Keratinocyte (primary cell): ENCODE measurements at regions not wholly inside any gene's neighbourhood (a gene's known extent, or its start where the extent isn't known, plus 50 kb on each side); places are given as distances from the start of the nearest gene placed in this dataset.

Experiments used
- DNase-seq: peaks from one replicate; pipeline ENCODE4 v3.0.0-alpha.2; 2011; ENCODE audit warnings: low read depth, missing footprints, low spot score
- FAIRE-seq: peaks from 2 replicates; lab custom pipeline; 2011; peaks lifted over from hg19 to GRCh38; lab: Jason Lieb, UNC
- H2AFZ ChIP-seq: 2 replicates; pipeline ENCODE4 v1.6.0; 2012; ENCODE audit warnings: low read length, control low read depth, inconsistent platforms; ENCODE audit not compliant: control insufficient read depth
- H3K27ac ChIP-seq: 2 replicates; pipeline ENCODE4 v1.5.1; 2011; ENCODE audit warnings: low read length; ENCODE audit not compliant: control insufficient read depth, insufficient read depth
- H3K27me3 ChIP-seq: 3 replicates; pipeline ENCODE4 v1.6.0; 2011; ENCODE audit warnings: low read length; ENCODE audit not compliant: control insufficient read depth, insufficient read depth; ENCODE audit errors: extremely low read depth
- H3K36me3 ChIP-seq, 2 experiments: 2 replicates in 1 of 2; 3 replicates in 1 of 2; pipeline ENCODE4 v1.5.1; 2011; ENCODE audit warnings: low read length in 2 of 2, mild to moderate bottlenecking in 1 of 2; ENCODE audit not compliant: control insufficient read depth in 2 of 2, insufficient read depth in 2 of 2; ENCODE audit errors: extremely low read depth in 1 of 2
- H3K4me1 ChIP-seq: 3 replicates; pipeline ENCODE4 v1.5.1; 2011; ENCODE audit warnings: low read length; ENCODE audit not compliant: control insufficient read depth, insufficient read depth; ENCODE audit errors: extremely low read depth
- H3K4me2 ChIP-seq: 3 replicates; pipeline ENCODE4 v1.6.0; 2011; ENCODE audit warnings: low read depth, low read length; ENCODE audit not compliant: control insufficient read depth, insufficient read depth; ENCODE audit errors: extremely low read depth
- H3K4me3 ChIP-seq, 3 experiments: fragments of 200-600 bp in 1 of 3; sonication (generic) in 1 of 3; 2 replicates in 2 of 3; 3 replicates in 1 of 3; pipeline ENCODE4 v1.5.1; 2011 to 2016; ENCODE audit warnings: low read length in 3 of 3, mild to moderate bottlenecking in 3 of 3, control low read depth in 2 of 3, inconsistent platforms in 1 of 3, low read depth in 1 of 3, mixed read lengths in 1 of 3, mixed run types in 1 of 3, moderate library complexity in 1 of 3; ENCODE audit not compliant: control insufficient read depth in 2 of 3, insufficient read depth in 2 of 3; ENCODE audit errors: extremely low read depth in 1 of 3
- H3K79me2 ChIP-seq: 2 replicates; pipeline ENCODE4 v1.6.0; 2012; ENCODE audit warnings: low read length; ENCODE audit not compliant: control insufficient read depth, insufficient read depth
- H3K9ac ChIP-seq: 3 replicates; pipeline ENCODE4 v1.6.0; 2011; ENCODE audit warnings: low read length; ENCODE audit not compliant: control insufficient read depth, insufficient read depth; ENCODE audit errors: extremely low read depth
- H3K9me1 ChIP-seq: 3 replicates; pipeline ENCODE4 v1.6.0; 2011; ENCODE audit warnings: low read length; ENCODE audit not compliant: control insufficient read depth, insufficient read depth; ENCODE audit errors: extremely low read depth
- H3K9me3 ChIP-seq: 2 replicates; pipeline ENCODE4 v1.5.1; 2012; ENCODE audit warnings: low read depth, low read length; ENCODE audit not compliant: control insufficient read depth
- H4K20me1 ChIP-seq: 3 replicates; pipeline ENCODE4 v1.6.0; 2011; ENCODE audit warnings: low read length; ENCODE audit not compliant: control insufficient read depth, insufficient read depth; ENCODE audit errors: extremely low read depth
- CTCF ChIP-seq, 3 experiments: IDR thresholded peaks in 1 of 3; conservative IDR thresholded peaks in 1 of 3; optimal IDR thresholded peaks in 1 of 3; 2 replicates in 2 of 3; 3 replicates in 1 of 3; pipeline versions ENCODE3 to v1.5.1; 2011; ENCODE audit warnings: low read length in 3 of 3, mild to moderate bottlenecking in 3 of 3, moderate library complexity in 2 of 3, control low read depth in 1 of 3, inconsistent platforms in 1 of 3; ENCODE audit not compliant: insufficient read depth in 2 of 3; ENCODE audit errors: extremely low read depth in 1 of 3
- EZH2 ChIP-seq: IDR thresholded peaks from one replicate; pipeline ENCODE4 v1.6.1; 2012; ENCODE audit warnings: inconsistent platforms, mild to moderate bottlenecking, low read length, moderate library complexity
- dilution Hi-C: fragments of 300-500 bp; cut with MboI; formaldehyde crosslinking; loops from one replicate; pipeline ENCODE4 v1.7.0; 2020; ENCODE audit warnings: low sequenced_read_pairs; ENCODE audit not compliant: extremely low pct_ligation_motif_present

GRCh38 chr1:185512442-185512841 lies 195.4 kb upstream of the IVNS1ABP start:
- H3K4me3 ChIP-seq, result no peak overlapping the region
- H3K79me2 ChIP-seq, result no peaks in the 10 kb centered on the region
- no peaks in the 10 kb centered on the region for H4K20me1 ChIP-seq
- TF ChIP-seq EZH2 (no peak), CTCF (optimal IDR thresholded peaks at IDR 0.05 in 1 of 3, IDR thresholded peaks at IDR 0.05 in 1 of 3, conservative IDR thresholded peaks at IDR 0.05 in 1 of 3; ENCODE audit: extremely low read depth in 1 of 3, insufficient read depth in 2 of 3, low read length in 3 of 3) (no peak)
- no peaks in the 10 kb centered on the region for H3K4me1 ChIP-seq
- H2AFZ ChIP-seq, result no peak overlapping the region
- no peak overlapping the region for H3K27ac ChIP-seq
- no peak overlapping the region for H3K4me2 ChIP-seq
- no peaks in the 10 kb centered on the region for H3K36me3 ChIP-seq
- FAIRE-seq (no peak), DNase-seq (no peak)
- H3K27me3 ChIP-seq, result no peaks in the 10 kb centered on the region
- no peak overlapping the region for H3K9ac ChIP-seq
- H3K9me3 ChIP-seq, result peaks cover 1% of the 10 kb centered on the region
- H3K9me1 ChIP-seq, result no peaks in the 10 kb centered on the region
- dilution Hi-C loops, result no loop called here

GRCh38 chr1:185501099-185501498 lies 184.1 kb upstream of the IVNS1ABP start:
- H4K20me1 ChIP-seq, result no peaks in the 10 kb centered on the region
- no peaks in the 10 kb centered on the region for H3K9me3 ChIP-seq
- FAIRE-seq (no peak), DNase-seq (no peak)
- no peaks in the 10 kb centered on the region for H3K9me1 ChIP-seq
- dilution Hi-C loops, result no loop called here
- H3K9ac ChIP-seq, result no peak overlapping the region
- no peaks in the 10 kb centered on the region for H3K27me3 ChIP-seq
- no peaks in the 10 kb centered on the region for H3K36me3 ChIP-seq
- H2AFZ ChIP-seq, result no peak overlapping the region
- no peak overlapping the region for H3K4me2 ChIP-seq
- TF ChIP-seq EZH2, result no peak
- TF ChIP-seq CTCF (optimal IDR thresholded peaks at IDR 0.05 in 1 of 3, IDR thresholded peaks at IDR 0.05 in 1 of 3, conservative IDR thresholded peaks at IDR 0.05 in 1 of 3; ENCODE audit: extremely low read depth in 1 of 3, insufficient read depth in 2 of 3, low read length in 3 of 3), result no peak
- peaks cover 11% of the 10 kb centered on the region for H3K4me1 ChIP-seq
- no peak overlapping the region for H3K27ac ChIP-seq
- no peak overlapping the region for H3K4me3 ChIP-seq
- H3K79me2 ChIP-seq, result no peaks in the 10 kb centered on the region
